ENCODE measurements at regions not wholly inside any gene's neighbourhood (a gene's known extent, or its start where the extent isn't known, plus 50 kb on each side); places are given as distances from the start of the nearest gene placed in this dataset.

DNA sequence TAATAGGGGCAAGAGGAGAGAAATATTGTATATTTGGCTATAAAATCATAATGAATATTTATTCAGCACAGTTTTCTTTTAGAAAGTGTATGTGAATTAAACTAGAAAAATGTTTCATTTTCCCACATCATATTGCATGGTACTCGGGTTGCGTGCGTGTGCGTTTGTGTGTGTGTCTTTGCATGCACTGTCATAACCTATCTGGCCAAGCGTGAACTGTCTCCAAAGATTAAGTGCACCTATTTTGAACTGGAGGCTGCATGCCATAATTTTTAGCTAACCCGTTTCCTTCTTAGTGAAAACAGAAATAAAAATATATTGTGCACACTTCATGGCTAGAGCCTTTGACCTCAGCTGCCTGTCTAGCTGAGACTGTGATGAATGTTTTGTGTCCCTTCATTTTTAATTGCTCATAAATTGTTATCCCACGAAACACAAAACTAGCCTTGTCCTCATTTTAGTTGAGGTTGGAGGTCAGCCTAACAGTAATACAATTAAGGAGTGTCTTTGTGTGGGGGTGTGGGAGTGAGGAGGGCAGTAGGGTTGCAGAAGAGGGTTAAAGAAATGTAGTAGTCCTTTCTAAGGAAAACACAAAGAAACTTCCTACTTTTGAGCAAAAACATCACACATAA lies 336.1 kb upstream of the POU3F2 start:
- no peak for DNase-seq

GRCh38 chr6:98498866-98499265 lies 335.5 kb upstream of the POU3F2 start:
- DNase-seq = no peak

DNA sequence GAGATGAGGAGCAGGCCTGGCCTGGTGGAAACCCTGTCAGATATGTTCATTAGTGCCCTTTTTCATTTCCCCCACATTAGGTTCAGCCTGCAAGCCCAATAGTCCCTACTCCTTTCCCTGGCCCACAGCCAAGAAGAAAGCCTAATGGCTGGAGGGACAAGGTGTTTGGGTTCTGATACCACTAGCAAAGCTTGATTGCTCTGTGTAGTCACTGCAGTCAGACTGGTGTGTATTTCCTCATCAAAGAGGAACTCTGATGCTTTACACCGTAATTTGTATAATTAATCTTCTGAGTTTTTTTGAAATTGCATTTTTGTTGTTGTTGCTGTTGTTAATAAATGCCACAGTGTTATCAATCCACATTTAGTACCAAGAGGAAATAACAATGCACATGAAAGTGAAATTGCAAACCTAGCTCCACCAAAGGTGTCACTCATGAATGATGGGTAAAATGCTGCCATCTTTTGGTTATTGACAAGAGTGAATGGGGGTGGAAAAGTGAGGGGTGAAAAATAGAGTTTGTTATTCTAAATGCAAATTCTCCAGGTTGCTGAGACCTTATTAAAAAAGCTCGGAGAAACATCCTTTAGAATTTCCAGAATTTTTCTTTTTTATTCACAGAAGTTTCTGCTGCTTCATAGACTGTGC lies 320.2 kb upstream of the POU3F2 start:
- no peak for DNase-seq

DNA sequence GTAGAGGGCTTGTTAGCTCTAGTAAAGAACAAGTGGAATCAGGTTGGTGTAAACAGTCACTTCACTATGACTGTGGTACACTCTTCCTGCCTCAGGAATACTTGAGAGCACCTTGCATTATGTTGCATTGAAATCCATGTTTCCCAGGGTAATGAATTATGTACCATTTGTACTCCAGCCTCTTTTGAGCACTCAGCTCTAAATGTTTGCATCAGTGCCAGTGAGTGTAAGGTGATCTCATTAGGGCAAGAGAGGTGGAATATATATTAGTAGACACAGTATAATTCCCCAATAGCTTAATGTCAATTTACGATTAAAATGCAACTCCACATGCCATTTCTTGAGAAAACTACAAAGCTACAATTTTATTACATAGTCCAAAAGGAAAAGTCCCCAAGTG lies 319.6 kb upstream of the POU3F2 start:
- no peak for DNase-seq

DNA sequence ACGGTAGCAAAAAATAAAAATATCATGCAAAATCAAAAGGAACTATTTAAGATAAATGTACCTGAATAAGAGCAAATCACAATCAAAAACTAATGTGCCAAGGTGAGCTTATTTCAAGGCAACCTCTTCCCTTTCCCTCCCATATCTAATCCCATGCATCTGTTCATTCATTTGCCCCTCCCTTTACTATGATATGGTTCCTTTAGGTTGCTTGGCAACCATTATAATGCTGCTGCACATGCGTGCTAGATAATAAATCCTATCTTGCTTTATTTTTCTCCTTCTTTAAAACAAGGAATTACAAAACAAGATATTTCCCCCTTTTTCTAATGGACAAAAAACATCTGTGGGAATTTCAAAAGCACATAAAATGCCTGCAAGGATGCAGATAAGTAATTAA lies 318.2 kb upstream of the POU3F2 start:
- no peak for DNase-seq

DNA sequence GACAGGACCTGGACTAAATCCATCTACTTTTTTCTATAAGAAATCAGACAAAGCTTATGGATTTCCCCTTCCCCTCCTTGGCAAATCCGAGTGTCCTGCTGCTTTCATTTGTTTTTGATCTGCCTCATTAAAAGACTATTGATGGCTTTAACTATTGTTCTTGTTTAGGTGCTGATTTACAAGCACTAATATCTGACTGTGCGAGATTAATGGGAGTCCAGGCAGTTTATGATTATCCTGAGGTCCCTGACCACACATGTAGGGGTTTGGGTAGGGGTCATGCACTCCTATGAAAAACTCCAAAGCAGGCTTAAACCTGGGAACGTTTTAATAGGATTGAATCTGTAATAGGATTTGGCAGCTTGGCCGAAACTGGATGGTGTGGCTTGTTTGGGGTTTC lies 317.5 kb upstream of the POU3F2 start:
- no peak for DNase-seq

GRCh38 chr6:98525860-98526259 lies 308.5 kb upstream of the POU3F2 start:
- no peak for DNase-seq

DNA sequence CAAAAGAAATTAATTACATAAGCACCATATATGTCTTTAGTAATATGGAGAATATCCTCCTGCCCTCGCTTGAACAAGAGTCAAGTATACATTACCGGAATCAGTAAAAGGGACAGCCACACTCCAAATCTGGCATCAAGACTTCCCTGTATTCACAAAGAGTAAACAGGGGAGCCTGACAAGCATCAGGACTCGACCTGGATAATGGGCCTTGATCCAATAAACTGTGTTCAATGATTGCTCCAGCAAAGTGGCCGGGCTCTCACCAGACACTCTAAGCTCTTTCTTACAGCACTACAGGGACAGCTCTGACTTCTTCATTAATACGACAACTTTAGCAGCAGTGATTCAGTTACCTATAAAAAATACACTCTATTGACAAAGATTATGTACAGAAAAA lies 307.9 kb upstream of the POU3F2 start:
- no peak for DNase-seq

GRCh38 chr6:98529364-98529763 lies 305.0 kb upstream of the POU3F2 start:
- no peak for DNase-seq

DNA sequence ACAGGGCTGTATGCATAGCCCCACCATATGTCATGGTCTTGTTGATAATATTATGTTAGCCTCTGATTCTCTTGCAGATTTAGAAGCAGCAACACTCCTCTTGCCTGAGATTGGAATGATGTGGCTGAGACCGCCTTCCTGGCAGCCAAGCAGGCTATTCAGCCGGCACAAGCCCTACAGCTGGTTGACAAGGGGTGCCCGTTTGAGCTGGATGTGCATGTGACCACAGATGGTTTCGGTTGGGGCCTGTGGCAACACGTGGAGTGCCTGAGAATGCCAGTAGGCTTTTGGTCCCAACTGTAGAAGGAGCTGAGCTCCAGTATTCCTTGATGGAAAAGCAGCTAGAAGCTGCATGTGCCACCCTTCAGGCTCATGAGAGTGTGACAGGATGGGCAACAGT lies 303.6 kb upstream of the POU3F2 start:
- no peak for DNase-seq

GRCh38 chr6:98532004-98532403 lies 302.4 kb upstream of the POU3F2 start:
- DNase-seq = no peak

DNA sequence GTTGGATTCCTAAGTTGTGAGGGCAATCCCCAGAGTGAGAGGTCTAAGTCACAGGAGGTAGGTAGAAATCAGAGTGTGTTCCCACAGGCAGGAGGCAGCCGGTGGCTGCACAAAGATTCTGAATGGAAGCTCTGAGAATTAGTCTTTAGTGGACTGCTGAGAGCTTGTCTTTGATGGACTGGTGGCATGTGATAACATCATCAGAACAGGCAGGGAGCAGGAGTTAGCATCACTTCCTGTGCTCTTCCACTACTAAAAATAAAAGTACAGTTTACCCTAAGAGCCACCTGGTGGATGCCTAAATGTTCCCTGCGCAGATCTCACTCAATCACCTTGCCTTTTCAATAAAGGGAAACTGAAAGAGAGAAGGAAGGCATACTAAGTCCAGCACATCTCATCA lies 294.6 kb upstream of the POU3F2 start:
- DNase-seq = no peak

GRCh38 chr6:98546376-98546775 lies 288.0 kb upstream of the POU3F2 start:
- DNase-seq = no peak

DNA sequence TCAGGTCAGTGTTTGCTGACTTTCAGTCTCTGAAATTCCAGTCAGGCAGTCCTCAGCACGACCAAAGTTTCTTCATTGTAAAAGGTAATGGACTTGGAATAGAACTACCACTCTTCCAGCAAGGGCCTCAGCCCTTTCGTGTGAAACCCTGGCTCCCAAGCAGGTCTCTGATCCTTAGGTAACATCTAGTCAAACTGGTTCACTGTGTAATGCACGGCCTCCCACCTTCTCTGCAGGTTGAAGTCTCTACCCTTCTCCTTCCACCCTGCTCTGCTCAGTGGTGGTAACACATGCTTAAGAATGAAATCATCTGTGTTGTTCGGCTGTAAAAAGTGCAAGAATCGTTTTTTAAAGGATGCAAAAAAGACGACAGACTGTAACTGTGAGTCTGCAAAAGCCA lies 287.2 kb upstream of the POU3F2 start:
- DNase-seq = no peak

DNA sequence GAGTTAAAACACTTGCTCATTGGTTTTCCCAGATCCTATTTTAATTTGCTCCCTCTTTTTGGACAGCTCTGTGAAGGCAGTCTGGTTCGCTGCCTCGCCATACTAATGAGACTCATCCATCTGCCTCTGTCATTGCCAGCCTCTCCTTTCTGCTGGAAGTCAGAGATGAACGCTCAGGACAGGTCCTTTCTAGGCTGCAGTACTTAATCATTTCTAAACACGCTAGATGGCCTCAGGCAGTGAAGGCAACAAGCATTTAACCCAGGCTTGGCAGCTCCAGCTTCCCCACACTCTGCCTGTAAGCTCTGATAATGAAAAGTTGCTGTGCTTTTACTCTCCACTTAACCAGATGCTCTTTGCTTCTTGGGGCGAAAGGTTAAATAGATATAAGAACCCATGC lies 286.7 kb upstream of the POU3F2 start:
- DNase-seq = no peak

- DNase-seq = no peak
These were observed 286.1 kb upstream of the POU3F2 start for GRCh38 chr6:98548301-98548700.

DNA sequence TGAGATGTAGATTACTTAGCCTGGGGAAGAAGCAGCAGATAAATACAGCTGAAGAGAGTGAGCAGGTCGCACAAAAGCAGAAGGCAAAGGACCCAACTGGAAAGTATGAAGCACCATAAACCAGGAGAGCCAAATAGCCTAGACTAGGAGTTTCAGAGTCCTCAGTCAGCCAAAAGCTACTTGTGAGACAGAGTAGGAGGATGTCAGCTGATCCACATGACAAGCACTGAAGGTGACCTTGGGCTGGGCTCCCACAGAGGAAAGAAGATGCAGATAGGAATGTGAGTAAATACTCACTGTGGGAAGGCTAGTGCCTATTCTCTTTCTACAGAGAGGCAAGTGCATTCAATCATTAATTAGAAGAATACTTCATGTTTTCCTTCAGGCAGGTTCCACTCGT lies 274.0 kb upstream of the POU3F2 start:
- no peak for DNase-seq

GRCh38 chr6:98560841-98561240 lies 273.5 kb upstream of the POU3F2 start:
- no peak for DNase-seq

- DNase-seq = no peak
These were observed 268.2 kb upstream of the POU3F2 start for GRCh38 chr6:98566126-98566525.

GRCh38 chr6:98572579-98572978 lies 261.8 kb upstream of the POU3F2 start:
- DNase-seq = no peak

GRCh38 chr6:98574984-98575383 lies 259.4 kb upstream of the POU3F2 start:
- DNase-seq = no peak

DNA sequence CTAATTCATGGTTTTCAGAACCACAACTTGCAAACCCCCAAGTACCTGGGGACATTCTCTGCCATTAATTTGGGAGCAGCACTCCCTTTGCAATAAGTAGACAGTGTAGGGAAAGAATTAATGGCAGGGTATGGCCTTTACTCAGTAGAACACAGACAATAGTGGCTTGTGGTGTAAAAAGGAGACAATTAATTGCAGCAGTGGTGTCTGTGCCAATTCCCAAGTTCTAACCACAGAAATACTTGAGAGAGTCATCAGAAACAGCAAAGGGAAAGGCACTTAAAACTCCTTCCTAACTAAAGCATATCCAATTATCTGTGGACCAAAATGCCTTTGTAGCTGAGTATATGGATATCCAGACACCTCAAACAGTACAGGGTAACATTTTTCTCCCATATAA lies 257.6 kb upstream of the POU3F2 start:
- no peak for DNase-seq

GRCh38 chr6:98578016-98578415 lies 256.4 kb upstream of the POU3F2 start:
- no peak for DNase-seq

DNA sequence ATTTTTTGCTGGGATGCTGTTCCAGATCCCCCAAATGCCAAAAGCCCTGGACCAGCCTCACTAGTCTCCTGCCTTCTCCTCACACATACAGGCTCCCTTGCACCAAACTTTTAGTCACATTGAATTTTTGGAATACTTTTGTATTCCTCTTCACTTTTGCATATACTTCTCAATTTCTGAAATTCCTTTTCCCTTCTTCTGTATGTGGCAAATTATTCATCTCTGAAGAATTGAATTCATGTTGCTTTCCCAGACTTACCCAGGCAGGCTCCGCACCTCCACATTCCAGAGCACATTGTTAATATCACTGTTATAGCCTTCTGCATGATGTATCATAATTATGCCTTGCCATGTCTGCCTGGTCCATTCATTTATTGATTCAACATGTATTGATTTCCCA lies 255.3 kb upstream of the POU3F2 start:
- no peak for DNase-seq

GRCh38 chr6:98579941-98580340 lies 254.4 kb upstream of the POU3F2 start:
- DNase-seq = no peak

All from cerebellar nuclear complex (tissue), 1 donor.